IMR-90 (cell line): ENCODE measurements at regions not wholly inside any gene's neighbourhood (a gene's known extent, or its start where the extent isn't known, plus 50 kb on each side); places are given as distances from the start of the nearest gene placed in this dataset.

ENCODE experiments used
- ATAC-seq: fragments of 200-7000 bp; cut with Tn5 transposase; 2 replicates; pipeline ENCODE4 v1.9.1; 2020; ENCODE audit warnings: low read depth, mild to moderate bottlenecking, moderate library complexity
- BruUV-seq: library from RNA; stranded (reverse); fragments of 400-500 nt; replicated peaks from 2 replicates; lab custom pipeline; 2021; lab: Mats Ljungman, UMichigan
- CTCF ChIA-PET: fragments of 300-600 bp; formaldehyde crosslinking; extraction: SDS; loops from one replicate; lab custom pipeline; 2021; ENCODE audit warnings: antibody characterized with exemption; lab: Yijun Ruan, JAX
- POLR2A ChIA-PET: fragments of 300-600 bp; sonication (Branson Sonifier 250); formaldehyde crosslinking; loops from one replicate; lab custom pipeline; 2022; ENCODE audit warnings: antibody characterized with exemption; ENCODE audit not compliant: unreplicated experiment; lab: Charles Lee
- DNase-seq: peaks from one replicate; pipeline ENCODE4 v3.0.0; 2013
- H2AFZ ChIP-seq: replicated peaks from 2 replicates; pipeline ENCODE3; 2013; ENCODE audit warnings: low read length, mild to moderate bottlenecking; ENCODE audit not compliant: poor library complexity
- H2AK5ac ChIP-seq: 2 replicates; pipeline ENCODE4 v1.6.1; 2013; ENCODE audit warnings: low read depth, low read length, inconsistent platforms
- H2AK9ac ChIP-seq: replicated peaks from 2 replicates; pipeline ENCODE3; 2013; ENCODE audit warnings: mild to moderate bottlenecking, low read depth, low read length, moderate library complexity; ENCODE audit not compliant: poor library complexity
- H2BK120ac ChIP-seq: 2 replicates; pipeline ENCODE4 v1.6.1; 2013; ENCODE audit warnings: low read depth, low read length, inconsistent platforms
- H2BK15ac ChIP-seq: 3 replicates; pipeline ENCODE4 v1.6.1; 2013; ENCODE audit warnings: low read depth, low read length, inconsistent platforms
- H2BK20ac ChIP-seq: 2 replicates; pipeline ENCODE4 v1.6.1; 2013; ENCODE audit warnings: low read depth, mild to moderate bottlenecking, inconsistent platforms, low read length, moderate library complexity
- H2BK5ac ChIP-seq: 2 replicates; pipeline ENCODE4 v1.6.1; 2013; ENCODE audit warnings: mild to moderate bottlenecking, low read depth, low read length, inconsistent platforms; ENCODE audit not compliant: poor library complexity, severe bottlenecking
- H3K14ac ChIP-seq: replicated peaks from 2 replicates; pipeline ENCODE4 v1.6.1; 2013; ENCODE audit warnings: low read depth, low read length, inconsistent platforms
- H3K18ac ChIP-seq: 2 replicates; pipeline ENCODE4 v1.6.1; 2013; ENCODE audit warnings: low read depth, low read length, control low read depth
- H3K23ac ChIP-seq: 2 replicates; pipeline ENCODE4 v1.6.1; 2013; ENCODE audit warnings: low read depth, low read length, inconsistent platforms
- H3K27ac ChIP-seq: 2 replicates; pipeline ENCODE4 v1.5.1; 2013; ENCODE audit warnings: mild to moderate bottlenecking, control low read depth, low read length; ENCODE audit not compliant: insufficient read depth
- H3K27me3 ChIP-seq: 2 replicates; pipeline ENCODE4 v1.6.1; 2013; ENCODE audit warnings: low read length; ENCODE audit not compliant: control insufficient read depth, insufficient read depth
- H3K36me3 ChIP-seq: 2 replicates; pipeline ENCODE4 v1.6.1; 2013; ENCODE audit warnings: low read length, mixed read lengths; ENCODE audit not compliant: control insufficient read depth, insufficient read depth
- H3K4ac ChIP-seq: 2 replicates; pipeline ENCODE4 v1.6.1; 2013; ENCODE audit warnings: low read depth, low read length, inconsistent platforms
- H3K4me1 ChIP-seq: 2 replicates; pipeline ENCODE4 v1.6.1; 2013; ENCODE audit warnings: low read length, mixed read lengths; ENCODE audit not compliant: control insufficient read depth, insufficient read depth
- H3K4me2 ChIP-seq: 2 replicates; pipeline ENCODE4 v1.6.1; 2013; ENCODE audit warnings: low read depth, mild to moderate bottlenecking, control low read depth, low read length, moderate library complexity
- H3K4me3 ChIP-seq: 2 replicates; pipeline ENCODE4 v1.5.1; 2013; ENCODE audit warnings: low read depth, mild to moderate bottlenecking, control low read depth, low read length, moderate library complexity; ENCODE audit not compliant: insufficient read depth
- H3K56ac ChIP-seq: 2 replicates; pipeline ENCODE4 v1.6.1; 2013; ENCODE audit warnings: low read length, inconsistent platforms; ENCODE audit not compliant: insufficient read depth; ENCODE audit errors: extremely low read depth
- H3K79me1 ChIP-seq, 2 experiments: 2 replicates each; pipeline ENCODE4 v1.6.1; 2013; ENCODE audit warnings: low read length in 2 of 2, inconsistent platforms in 1 of 2, low read depth in 1 of 2
- H3K9ac ChIP-seq: 2 replicates; pipeline ENCODE4 v1.6.1; 2013; ENCODE audit warnings: low read depth, low read length, control low read depth
- H3K9me1 ChIP-seq: 2 replicates; pipeline ENCODE4 v1.6.1; 2013; ENCODE audit warnings: low read length, inconsistent platforms; ENCODE audit not compliant: insufficient read depth
- H3K9me3 ChIP-seq: 2 replicates; pipeline ENCODE4 v1.6.1; 2013; ENCODE audit warnings: low read length; ENCODE audit not compliant: control insufficient read depth, insufficient read depth
- H4K20me1 ChIP-seq: 2 replicates; pipeline ENCODE4 v1.6.1; 2013; ENCODE audit warnings: low read length, inconsistent platforms; ENCODE audit not compliant: insufficient read depth
- H4K5ac ChIP-seq: 2 replicates; pipeline ENCODE4 v1.6.1; 2013; ENCODE audit warnings: mild to moderate bottlenecking, low read depth, low read length, control low read depth
- H4K8ac ChIP-seq, 2 experiments: 2 replicates each; pipeline ENCODE4 v1.6.1; 2013; ENCODE audit warnings: low read depth in 2 of 2, low read length in 2 of 2, control low read depth in 1 of 2, inconsistent platforms in 1 of 2
- H4K91ac ChIP-seq: 2 replicates; pipeline ENCODE4 v1.6.1; 2013; ENCODE audit warnings: low read depth, low read length, inconsistent platforms; ENCODE audit not compliant: insufficient read depth
- BHLHE40 ChIP-seq: fragments of 150-350 bp; IDR thresholded peaks from 2 replicates; pipeline ENCODE4 v1.6.1; 2016; ENCODE audit warnings: mild to moderate bottlenecking, low read depth, low read length
- CEBPB ChIP-seq: IDR thresholded peaks from 2 replicates; pipeline ENCODE4 v1.6.1; 2012; ENCODE audit warnings: low read depth, low read length, improper control_type of control experiment
- CHD1 ChIP-seq: IDR thresholded peaks from 2 replicates; pipeline ENCODE4 v1.6.1; 2012; ENCODE audit warnings: low read depth, low read length, improper control_type of control experiment
- MAFK ChIP-seq: IDR thresholded peaks from 2 replicates; pipeline ENCODE4 v1.6.1; 2012; ENCODE audit warnings: low read depth, low read length, improper control_type of control experiment
- NFE2L2 ChIP-seq: fragments of 150-350 bp; IDR thresholded peaks from 2 replicates; pipeline ENCODE4 v1.6.1; 2016; ENCODE audit warnings: low read depth, mild to moderate bottlenecking, low read length
- POLR2A ChIP-seq: IDR thresholded peaks from 2 replicates; pipeline ENCODE4 v1.6.1; 2012; ENCODE audit warnings: mild to moderate bottlenecking, low read depth, low read length
- RFX5 ChIP-seq: IDR thresholded peaks from 2 replicates; pipeline ENCODE4 v1.8.0; 2012; ENCODE audit warnings: low read depth, mild to moderate bottlenecking, low read length, moderate library complexity
- WGBS, 2 experiments: methylation state at CpG; one replicate each; pipeline versions ENCODE4 v1.1.5 to v1.1.7; 2013; ENCODE audit warnings: missing lambda C conversion rate in 2 of 2; ENCODE audit not compliant: insufficient read length in 1 of 2; ENCODE audit errors: extremely low coverage in 2 of 2; 5-methylcytosine and 5-hydroxymethylcytosine counted together
- dilution Hi-C: fragments of 300-500 bp; cut with HindIII; formaldehyde crosslinking; loops from one replicate; pipeline ENCODE4 v1.14.3; 2018; ENCODE audit warnings: low sequenced_read_pairs; ENCODE audit not compliant: unreplicated experiment
- in situ Hi-C: fragments of 300-500 bp; cut with MboI; formaldehyde crosslinking; loops from 3 replicates; pipeline ENCODE4 v1.14.3; 2019; ENCODE audit warnings: low sequenced_read_pairs, inconsistent platforms, mixed read lengths
- intact Hi-C: fragments of 100-400 bp; cut with micrococcal nuclease; formaldehyde crosslinking; loops from 2 replicates; pipeline ENCODE4 v1.10.0; 2022
- TF ChIP-seq, protein P1 (sequence below): fragments of 150-350 bp; IDR thresholded peaks from 2 replicates; pipeline ENCODE4 v1.6.1; 2016; ENCODE audit warnings: low read depth, mild to moderate bottlenecking, low read length, moderate library complexity, borderline replicate concordance
- TF ChIP-seq, protein P2 (sequence below): fragments of 150-350 bp; IDR thresholded peaks from 2 replicates; pipeline ENCODE4 v1.6.1; 2017; ENCODE audit warnings: mild to moderate bottlenecking, antibody characterized with exemption, low read length, low read depth
- TF ChIP-seq, protein P3 (sequence below): conservative IDR thresholded peaks from 2 replicates; pipeline ENCODE4 v1.5.1; 2012; ENCODE audit warnings: mild to moderate bottlenecking, low read depth, low read length, improper control_type of control experiment

DNA sequence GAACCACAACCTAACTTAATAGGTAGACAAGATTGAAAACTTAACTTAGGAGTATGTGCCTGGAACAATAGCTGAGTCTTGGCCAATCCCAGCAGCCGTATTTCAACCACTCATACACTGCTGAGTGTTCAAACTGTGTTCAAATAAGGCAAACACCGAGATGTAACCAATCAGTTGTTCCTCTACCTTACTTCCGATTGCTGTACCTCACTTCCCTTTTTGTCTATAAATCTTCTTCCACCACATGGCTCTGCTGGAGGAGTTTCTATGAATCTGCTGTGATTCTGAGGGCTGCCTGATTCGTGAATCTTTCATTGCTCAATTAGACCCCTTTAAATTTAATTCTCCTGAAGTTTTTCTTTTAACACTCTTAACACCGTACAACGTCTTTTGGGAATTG lies 108.0 kb downstream of the ANAPC4 start:
- Histone ChIP-seq H2BK5ac (no peak overlapping the region), H3K18ac (no peak overlapping the region), H4K5ac (no peak overlapping the region), H3K27me3 (no peaks in the 10 kb centered on the region), H3K4me1 (no peaks in the 10 kb centered on the region), H2AK9ac (no peak overlapping the region), H2BK15ac (no peak overlapping the region), H3K4ac (no peak overlapping the region), H3K9me3 (peaks cover 1% of the 10 kb centered on the region; the same call in 1 of the 2 replicates), H3K14ac (no peak overlapping the region), H3K56ac (no peak overlapping the region), H3K79me1 (no peaks in the 10 kb centered on the region), H4K20me1 (no peaks in the 10 kb centered on the region), H2AFZ (no peak overlapping the region), H2AK5ac (no peak overlapping the region), H3K36me3 (no peaks in the 10 kb centered on the region), H4K91ac (no peak overlapping the region), H3K23ac (no peak overlapping the region), H2BK20ac (no peak overlapping the region), H3K27ac (no peak overlapping the region), H2BK120ac (no peak overlapping the region), H4K8ac (no peak overlapping the region), H3K4me2 (no peak overlapping the region), H3K9ac (no peak overlapping the region), H3K4me3 (no peak overlapping the region), H3K9me1 (no peaks in the 10 kb centered on the region)
- ATAC-seq (no peak), DNase-seq (no peak)
- ChIA-PET POLR2A (no interaction called here), CTCF (no interaction called here)
- dilution Hi-C loops (no loop called here), in situ Hi-C loops (no loop called here), intact Hi-C loops (no loop called here)
- BruUV-seq, result no TSS peak
- WGBS, 2 experiments, result no CpG with 5 or more reads among the region's 6 CpGs
- TF ChIP-seq CHD1 (no peak), NFE2L2 (no peak), CEBPB (no peak), POLR2A (no peak), RFX5 (no peak), MAFK (no peak), BHLHE40 (no peak)
- TF ChIP-seq, protein P1, sequence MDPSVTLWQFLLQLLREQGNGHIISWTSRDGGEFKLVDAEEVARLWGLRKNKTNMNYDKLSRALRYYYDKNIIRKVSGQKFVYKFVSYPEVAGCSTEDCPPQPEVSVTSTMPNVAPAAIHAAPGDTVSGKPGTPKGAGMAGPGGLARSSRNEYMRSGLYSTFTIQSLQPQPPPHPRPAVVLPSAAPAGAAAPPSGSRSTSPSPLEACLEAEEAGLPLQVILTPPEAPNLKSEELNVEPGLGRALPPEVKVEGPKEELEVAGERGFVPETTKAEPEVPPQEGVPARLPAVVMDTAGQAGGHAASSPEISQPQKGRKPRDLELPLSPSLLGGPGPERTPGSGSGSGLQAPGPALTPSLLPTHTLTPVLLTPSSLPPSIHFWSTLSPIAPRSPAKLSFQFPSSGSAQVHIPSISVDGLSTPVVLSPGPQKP, result no peak
- TF ChIP-seq, protein P2, sequence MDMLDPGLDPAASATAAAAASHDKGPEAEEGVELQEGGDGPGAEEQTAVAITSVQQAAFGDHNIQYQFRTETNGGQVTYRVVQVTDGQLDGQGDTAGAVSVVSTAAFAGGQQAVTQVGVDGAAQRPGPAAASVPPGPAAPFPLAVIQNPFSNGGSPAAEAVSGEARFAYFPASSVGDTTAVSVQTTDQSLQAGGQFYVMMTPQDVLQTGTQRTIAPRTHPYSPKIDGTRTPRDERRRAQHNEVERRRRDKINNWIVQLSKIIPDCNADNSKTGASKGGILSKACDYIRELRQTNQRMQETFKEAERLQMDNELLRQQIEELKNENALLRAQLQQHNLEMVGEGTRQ, result no peak
- TF ChIP-seq, protein P3, sequence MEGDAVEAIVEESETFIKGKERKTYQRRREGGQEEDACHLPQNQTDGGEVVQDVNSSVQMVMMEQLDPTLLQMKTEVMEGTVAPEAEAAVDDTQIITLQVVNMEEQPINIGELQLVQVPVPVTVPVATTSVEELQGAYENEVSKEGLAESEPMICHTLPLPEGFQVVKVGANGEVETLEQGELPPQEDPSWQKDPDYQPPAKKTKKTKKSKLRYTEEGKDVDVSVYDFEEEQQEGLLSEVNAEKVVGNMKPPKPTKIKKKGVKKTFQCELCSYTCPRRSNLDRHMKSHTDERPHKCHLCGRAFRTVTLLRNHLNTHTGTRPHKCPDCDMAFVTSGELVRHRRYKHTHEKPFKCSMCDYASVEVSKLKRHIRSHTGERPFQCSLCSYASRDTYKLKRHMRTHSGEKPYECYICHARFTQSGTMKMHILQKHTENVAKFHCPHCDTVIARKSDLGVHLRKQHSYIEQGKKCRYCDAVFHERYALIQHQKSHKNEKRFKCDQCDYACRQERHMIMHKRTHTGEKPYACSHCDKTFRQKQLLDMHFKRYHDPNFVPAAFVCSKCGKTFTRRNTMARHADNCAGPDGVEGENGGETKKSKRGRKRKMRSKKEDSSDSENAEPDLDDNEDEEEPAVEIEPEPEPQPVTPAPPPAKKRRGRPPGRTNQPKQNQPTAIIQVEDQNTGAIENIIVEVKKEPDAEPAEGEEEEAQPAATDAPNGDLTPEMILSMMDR, result no peak
